HepG2 (cell line): ENCODE measurements at regions not wholly inside any gene's neighbourhood (a gene's known extent, or its start where the extent isn't known, plus 50 kb on each side); places are given as distances from the start of the nearest gene placed in this dataset.

Source experiments
- ATAC-seq: fragments of 200-7000 bp; cut with Tn5 transposase; 3 replicates; pipeline ENCODE4 v1.9.1; 2020; ENCODE audit warnings: mild to moderate bottlenecking, moderate library complexity
- BruUV-seq: library from RNA; stranded (reverse); fragments of 400-500 nt; replicated peaks from 2 replicates; lab custom pipeline; 2021; lab: Mats Ljungman, UMichigan
- CTCF ChIA-PET: fragments of 300-600 bp; formaldehyde crosslinking; extraction: SDS; loops from one replicate; lab custom pipeline; 2021; ENCODE audit warnings: low total read pairs, inconsistent platforms, low intra/inter-chr PET ratio; lab: Yijun Ruan, JAX
- POLR2A ChIA-PET: fragments of 350-600 bp; sonication (Branson Sonifier 250); formaldehyde crosslinking; loops from one replicate; lab custom pipeline; 2020; ENCODE audit warnings: antibody characterized with exemption, inconsistent platforms; lab: Yijun Ruan, JAX
- DNase-seq: peaks from one replicate; pipeline ENCODE4 v3.0.0-alpha.2; 2015; ENCODE audit warnings: low spot score
- FAIRE-seq: peaks from 3 replicates; lab custom pipeline; 2011; peaks lifted over from hg19 to GRCh38; lab: Jason Lieb, UNC
- H2AFZ ChIP-seq: one replicate; pipeline ENCODE4 v1.6.1; 2011; ENCODE audit warnings: low read length, inconsistent platforms
- H3K27ac ChIP-seq: fragments of 300-600 bp; 3 replicates; pipeline ENCODE4 v1.8.0; 2011; ENCODE audit warnings: mixed run types, mild to moderate bottlenecking, mixed read lengths, low read length, inconsistent platforms; ENCODE audit not compliant: insufficient read depth; ENCODE audit errors: extremely low read length
- H3K27me3 ChIP-seq, 2 experiments: fragments of 200-600 bp in 1 of 2; 2 replicates in 1 of 2; 3 replicates in 1 of 2; pipeline versions ENCODE4 v1.6.0 to v1.8.0; 2011; ENCODE audit warnings: low read length in 2 of 2, mild to moderate bottlenecking in 2 of 2, moderate library complexity in 2 of 2, inconsistent platforms in 1 of 2; ENCODE audit not compliant: insufficient read depth in 2 of 2, control insufficient read depth in 1 of 2
- H3K36me3 ChIP-seq, 2 experiments: fragments of 200-600 bp in 1 of 2; replicated peaks in 1 of 2; 2 replicates in 1 of 2; 3 replicates in 1 of 2; pipeline versions ENCODE4 v1.5.1 to v1.8.0; 2011; ENCODE audit warnings: low read length in 2 of 2, inconsistent platforms in 1 of 2; ENCODE audit not compliant: insufficient read depth in 2 of 2, control insufficient read depth in 1 of 2
- H3K4me1 ChIP-seq: 2 replicates; pipeline ENCODE4 v1.5.1; 2012; ENCODE audit warnings: low read length, inconsistent platforms; ENCODE audit not compliant: insufficient read depth
- H3K4me2 ChIP-seq: 2 replicates; pipeline ENCODE4 v1.6.0; 2011; ENCODE audit warnings: low read depth, low read length, inconsistent platforms
- H3K4me3 ChIP-seq, 3 experiments: fragments of 200-600 bp in 1 of 3; sonication (generic), shearing (Covaris generic) in 1 of 3; replicated peaks in 1 of 3; 2 replicates each; pipeline ENCODE4 v1.5.1; 2011 to 2016; ENCODE audit warnings: low read length in 3 of 3, inconsistent platforms in 2 of 3, low read depth in 2 of 3, mild to moderate bottlenecking in 2 of 3, control low read depth in 1 of 3, mixed read lengths in 1 of 3; ENCODE audit not compliant: insufficient read depth in 1 of 3
- H3K79me2 ChIP-seq: one replicate; pipeline ENCODE4 v1.6.1; 2011; ENCODE audit warnings: low read length, inconsistent platforms; ENCODE audit not compliant: insufficient read depth
- H3K9ac ChIP-seq: 2 replicates; pipeline ENCODE4 v1.6.0; 2011; ENCODE audit warnings: mild to moderate bottlenecking, low read depth, low read length, inconsistent platforms; ENCODE audit not compliant: insufficient read depth
- H3K9me3 ChIP-seq: 2 replicates; pipeline ENCODE4 v1.5.1; 2012; ENCODE audit warnings: mild to moderate bottlenecking, low read length
- H4K20me1 ChIP-seq: 2 replicates; pipeline ENCODE4 v1.6.0; 2011; ENCODE audit warnings: inconsistent platforms, mild to moderate bottlenecking, low read length, moderate library complexity; ENCODE audit not compliant: insufficient read depth
- BCLAF1 ChIP-seq: fragments of 450-650 bp; IDR thresholded peaks from 2 replicates; pipeline ENCODE4 v1.6.1; 2017; ENCODE audit warnings: mild to moderate bottlenecking
- LBX2 ChIP-seq: sonication (generic); formaldehyde crosslinking; IDR thresholded peaks from 2 replicates; pipeline ENCODE4 v1.5.0; 2020; ENCODE audit warnings: missing genetic modification reagents, mild to moderate bottlenecking, borderline replicate concordance
- MEIS1 ChIP-seq: sonication (generic); formaldehyde crosslinking; IDR thresholded peaks from 2 replicates; pipeline ENCODE4 v1.9.0; 2021; ENCODE audit warnings: mild to moderate bottlenecking, missing genetic modification reagents, moderate library complexity, borderline replicate concordance
- PHF20 ChIP-seq: sonication (generic); formaldehyde crosslinking; IDR thresholded peaks from 2 replicates; pipeline ENCODE4 v1.5.0; 2020; ENCODE audit warnings: mild to moderate bottlenecking, missing genetic modification reagents
- SIN3A ChIP-seq: IDR thresholded peaks from 2 replicates; pipeline ENCODE4 v1.6.1; 2011; ENCODE audit warnings: low read depth, mild to moderate bottlenecking, control low read depth, low read length, borderline replicate concordance
- TRIM24 ChIP-seq: sonication (generic); formaldehyde crosslinking; IDR thresholded peaks from 2 replicates; pipeline ENCODE4 v1.8.0; 2022; ENCODE audit warnings: mild to moderate bottlenecking, missing genetic modification reagents
- ZNF382 ChIP-seq: sonication (generic); formaldehyde crosslinking; IDR thresholded peaks from 2 replicates; pipeline ENCODE4 v1.5.0; 2020; ENCODE audit warnings: missing genetic modification reagents, mild to moderate bottlenecking, borderline replicate concordance
- ZNF550 ChIP-seq: sonication (generic); formaldehyde crosslinking; IDR thresholded peaks from 2 replicates; pipeline ENCODE4 v1.4.0; 2020; ENCODE audit warnings: mild to moderate bottlenecking, missing genetic modification reagents, borderline replicate concordance
- ZNF773 ChIP-seq: sonication (generic); formaldehyde crosslinking; IDR thresholded peaks from 2 replicates; pipeline ENCODE4 v1.4.0; 2020; ENCODE audit warnings: missing genetic modification reagents, borderline replicate concordance
- WGBS: methylation state at CpG from one replicate; pipeline ENCODE4 v1.1.6; 2017; ENCODE audit warnings: low lambda C conversion rate; 5-methylcytosine and 5-hydroxymethylcytosine counted together
- in situ Hi-C: cut with HindIII; loops from 2 replicates; pipeline ENCODE4 v1.10.0; 2017; ENCODE audit warnings: low pct_unique_long_range_greater_than_20kb; ENCODE audit not compliant: extremely low pct_ligation_motif_present
- intact Hi-C: fragments of 100-400 bp; cut with micrococcal nuclease; formaldehyde crosslinking; loops from one replicate; pipeline ENCODE4 v1.10.0; 2022; ENCODE audit not compliant: unreplicated experiment

- BruUV-seq: no TSS peak
- Histone ChIP-seq H2AFZ (no peak overlapping the region), H3K27me3 (no peaks in the 10 kb centered on the region), H3K79me2 (no peaks in the 10 kb centered on the region), H3K9ac (no peak overlapping the region), H3K4me2 (no peak overlapping the region), H3K9me3 (no peaks in the 10 kb centered on the region), H3K36me3 (no peaks in the 10 kb centered on the region), H3K4me1 (no peaks in the 10 kb centered on the region), H3K4me3 (no peak overlapping the region), H4K20me1 (no peaks in the 10 kb centered on the region), H3K27ac (no peak overlapping the region)
- ChIA-PET POLR2A (no interaction called here), CTCF (no interaction called here)
- FAIRE-seq: no peak
- DNase-seq: no peak
- TF ChIP-seq LBX2 (no peak), ZNF550 (CRISPR knock-in tag) (no peak), TRIM24 (CRISPR knock-in tag) (no peak), ZNF773 (CRISPR knock-in tag) (no peak), SIN3A (no peak), ZNF382 (CRISPR knock-in tag) (no peak), BCLAF1 (no peak), MEIS1 (CRISPR knock-in tag) (no peak), PHF20 (CRISPR knock-in tag) (no peak)
- in situ Hi-C loops (no loop called here), intact Hi-C loops (no loop called here)
- WGBS: 67% methylated on average over 12 of the region's 12 CpGs
- ATAC-seq: no peak
These were observed 68.7 kb downstream of the TEX35 start for GRCh38 chr1:178581351-178582303.
